ENCODE measurements at regions not wholly inside any gene's neighbourhood (a gene's known extent, or its start where the extent isn't known, plus 50 kb on each side); places are given as distances from the start of the nearest gene placed in this dataset.

- H3K27me3 ChIP-seq (ENCODE audit: insufficient read depth, low read length, poor library complexity), result no peaks in the 10 kb centered on the region
- H3K4me1 ChIP-seq (ENCODE audit: insufficient read depth, low read length), result no peaks in the 10 kb centered on the region
- no peaks in the 10 kb centered on the region for H4K20me1 ChIP-seq (ENCODE audit: insufficient read depth, low read length)
- H3K79me2 ChIP-seq (ENCODE audit: insufficient read depth, low read length), result no peaks in the 10 kb centered on the region
- no peaks in the 10 kb centered on the region for H3K36me3 ChIP-seq (ENCODE audit: insufficient read depth, low read length)
- H3K9ac ChIP-seq (ENCODE audit: low read depth, low read length), result no peak overlapping the region
- no peak overlapping the region for H3K4me3 ChIP-seq (ENCODE audit: low read depth in 1 of 2, low read length in 2 of 2)
- no peaks in the 10 kb centered on the region for H3K9me3 ChIP-seq (ENCODE audit: insufficient read depth, low read length, severe bottlenecking)
- no peak overlapping the region for H2AFZ ChIP-seq (ENCODE audit: low read depth, low read length)
- no peak overlapping the region for H3K27ac ChIP-seq (ENCODE audit: low read length)
- H3K4me2 ChIP-seq (ENCODE audit: insufficient read depth, low read length), result no peak overlapping the region
- TF ChIP-seq CTCF (IDR thresholded peaks at IDR 0.05; ENCODE audit: borderline replicate concordance, extremely low read depth, low read length, poor library complexity, severe bottlenecking) (no peak), EZH2 (IDR thresholded peaks at IDR 0.05; ENCODE audit: borderline replicate concordance, low read depth, low read length, severe bottlenecking) (no peak)
- no peak for ATAC-seq (ENCODE audit: insufficient read depth, low read depth)
- no peak for DNase-seq
Observed at GRCh38 chr13:94778585-94778984, 66.2 kb upstream of the SOX21 start.

- H4K20me1 ChIP-seq (ENCODE audit: insufficient read depth, low read length), result no peaks in the 10 kb centered on the region
- no peaks in the 10 kb centered on the region for H3K4me1 ChIP-seq (ENCODE audit: insufficient read depth, low read length)
- no peak overlapping the region for H3K4me2 ChIP-seq (ENCODE audit: insufficient read depth, low read length)
Observed at GRCh38 chr13:94776956-94777355, 64.6 kb upstream of the SOX21 start.

GRCh38 chr13:94776300-94776699 lies 64.0 kb upstream of the SOX21 start:
- H3K4me1 ChIP-seq (ENCODE audit: insufficient read depth, low read length), result no peaks in the 10 kb centered on the region
- no peaks in the 10 kb centered on the region for H3K79me2 ChIP-seq (ENCODE audit: insufficient read depth, low read length)
- DNase-seq, result no peak
- no peak overlapping the region for H2AFZ ChIP-seq (ENCODE audit: low read depth, low read length)
- TF ChIP-seq CTCF (IDR thresholded peaks at IDR 0.05; ENCODE audit: borderline replicate concordance, extremely low read depth, low read length, poor library complexity, severe bottlenecking) (no peak), EZH2 (IDR thresholded peaks at IDR 0.05; ENCODE audit: borderline replicate concordance, low read depth, low read length, severe bottlenecking) (no peak)
- H3K27ac ChIP-seq (ENCODE audit: low read length), result no peak overlapping the region
- H3K4me2 ChIP-seq (ENCODE audit: insufficient read depth, low read length), result no peak overlapping the region
- H3K9ac ChIP-seq (ENCODE audit: low read depth, low read length), result no peak overlapping the region
- no peaks in the 10 kb centered on the region for H3K9me3 ChIP-seq (ENCODE audit: insufficient read depth, low read length, severe bottlenecking)
- H3K4me3 ChIP-seq (ENCODE audit: low read depth in 1 of 2, low read length in 2 of 2), result no peak overlapping the region
- H3K36me3 ChIP-seq (ENCODE audit: insufficient read depth, low read length), result no peaks in the 10 kb centered on the region
- no peaks in the 10 kb centered on the region for H3K27me3 ChIP-seq (ENCODE audit: insufficient read depth, low read length, poor library complexity)
- no peaks in the 10 kb centered on the region for H4K20me1 ChIP-seq (ENCODE audit: insufficient read depth, low read length)
- no peak for ATAC-seq (ENCODE audit: insufficient read depth, low read depth)

More at GRCh38 chr13:94776956-94777355, 64.6 kb upstream of the SOX21 start:
- no peaks in the 10 kb centered on the region for H3K79me2 ChIP-seq (ENCODE audit: insufficient read depth, low read length)
- H3K36me3 ChIP-seq (ENCODE audit: insufficient read depth, low read length), result no peaks in the 10 kb centered on the region
- no peak overlapping the region for H3K4me3 ChIP-seq (ENCODE audit: low read depth in 1 of 2, low read length in 2 of 2)
- no peak overlapping the region for H3K27ac ChIP-seq (ENCODE audit: low read length)
- TF ChIP-seq CTCF (IDR thresholded peaks at IDR 0.05; ENCODE audit: borderline replicate concordance, extremely low read depth, low read length, poor library complexity, severe bottlenecking), result no peak
- TF ChIP-seq EZH2 (IDR thresholded peaks at IDR 0.05; ENCODE audit: borderline replicate concordance, low read depth, low read length, severe bottlenecking), result no peak
- H3K9ac ChIP-seq (ENCODE audit: low read depth, low read length), result no peak overlapping the region
- H3K9me3 ChIP-seq (ENCODE audit: insufficient read depth, low read length, severe bottlenecking), result no peaks in the 10 kb centered on the region
- no peak overlapping the region for H2AFZ ChIP-seq (ENCODE audit: low read depth, low read length)
- no peak for DNase-seq
- no peaks in the 10 kb centered on the region for H3K27me3 ChIP-seq (ENCODE audit: insufficient read depth, low read length, poor library complexity)
- no peak for ATAC-seq (ENCODE audit: insufficient read depth, low read depth)

GRCh38 chr13:94765814-94766213 lies 53.5 kb upstream of the SOX21 start:
- peaks cover 4% of the 10 kb centered on the region for H3K27me3 ChIP-seq (ENCODE audit: insufficient read depth, low read length, poor library complexity)
- no peaks in the 10 kb centered on the region for H4K20me1 ChIP-seq (ENCODE audit: insufficient read depth, low read length)
- H3K9ac ChIP-seq (ENCODE audit: low read depth, low read length), result no peak overlapping the region
- no peaks in the 10 kb centered on the region for H3K9me3 ChIP-seq (ENCODE audit: insufficient read depth, low read length, severe bottlenecking)
- H3K4me1 ChIP-seq (ENCODE audit: insufficient read depth, low read length), result peaks cover 19% of the 10 kb centered on the region
- no peak for ATAC-seq (ENCODE audit: insufficient read depth, low read depth)
- no peak overlapping the region for H3K27ac ChIP-seq (ENCODE audit: low read length)
- H3K4me3 ChIP-seq (ENCODE audit: low read depth in 1 of 2, low read length in 2 of 2), result no peak overlapping the region
- no peaks in the 10 kb centered on the region for H3K79me2 ChIP-seq (ENCODE audit: insufficient read depth, low read length)
- H2AFZ ChIP-seq (ENCODE audit: low read depth, low read length), result no peak overlapping the region
- H3K4me2 ChIP-seq (ENCODE audit: insufficient read depth, low read length), result no peak overlapping the region
- DNase-seq, result no peak
- no peaks in the 10 kb centered on the region for H3K36me3 ChIP-seq (ENCODE audit: insufficient read depth, low read length)
- no peak for TF ChIP-seq CTCF (IDR thresholded peaks at IDR 0.05; ENCODE audit: borderline replicate concordance, extremely low read depth, low read length, poor library complexity, severe bottlenecking)
- no peak for TF ChIP-seq EZH2 (IDR thresholded peaks at IDR 0.05; ENCODE audit: borderline replicate concordance, low read depth, low read length, severe bottlenecking)

All from DND-41 (cell line).